NCI-H187 treated with DMSO at 0.1 percent for 48 hours (cell line): ENCODE measurements at regions not wholly inside any gene's neighbourhood (a gene's known extent, or its start where the extent isn't known, plus 50 kb on each side); places are given as distances from the start of the nearest gene placed in this dataset.
"Not testable (repeated sequence)": the region's sequence is repeated elsewhere in the genome, so short reads cannot be mapped to it uniquely, and the experiment has no call there.

Source experiments
- DNase-seq: peaks from one replicate; lab custom pipeline; 2025; lab: John Stamatoyannopoulos, UW

GRCh38 chr18:22043837-22044236, 125.6 kb upstream of the GATA6 start:
- DNase-seq: no peak

- DNase-seq: no peak
Observed at GRCh38 chr18:22044474-22045220, 124.7 kb upstream of the GATA6 start.

- no peak for DNase-seq
Observed at GRCh38 chr18:22045221-22045918, 124.0 kb upstream of the GATA6 start.

GRCh38 chr18:22046473-22046872, 122.9 kb upstream of the GATA6 start:
- DNase-seq: no peak

GRCh38 chr18:22047485-22047884, 121.9 kb upstream of the GATA6 start:
- no peak for DNase-seq

GRCh38 chr18:22048221-22048620, 121.2 kb upstream of the GATA6 start:
- DNase-seq: no peak

GRCh38 chr18:22048932-22049615, 120.3 kb upstream of the GATA6 start:
- no peak for DNase-seq

- no peak for DNase-seq
Observed at GRCh38 chr18:22052405-22053105, 116.8 kb upstream of the GATA6 start.

- DNase-seq: no peak
Observed at GRCh38 chr18:22055466-22056238, 113.7 kb upstream of the GATA6 start.

GRCh38 chr18:22056950-22057349, 112.4 kb upstream of the GATA6 start:
- DNase-seq: no peak

GRCh38 chr18:22057908-22058527, 111.4 kb upstream of the GATA6 start:
- no peak for DNase-seq

GRCh38 chr18:22060361-22060760, 109.0 kb upstream of the GATA6 start:
- no peak for DNase-seq

GRCh38 chr18:22063102-22063501, 106.3 kb upstream of the GATA6 start:
- DNase-seq: no peak

GRCh38 chr18:22063672-22064071, 105.7 kb upstream of the GATA6 start:
- DNase-seq: no peak

GRCh38 chr18:22064581-22064980, 104.8 kb upstream of the GATA6 start:
- no peak for DNase-seq

GRCh38 chr18:22065311-22065710, 104.1 kb upstream of the GATA6 start:
- no peak for DNase-seq

GRCh38 chr18:22066083-22066485, 103.3 kb upstream of the GATA6 start:
- DNase-seq: no peak

GRCh38 chr18:22067109-22067508, 102.3 kb upstream of the GATA6 start:
- DNase-seq: no peak

- no peak for DNase-seq
Observed at GRCh38 chr18:22067682-22068081, 101.7 kb upstream of the GATA6 start.

- not testable (repeated sequence) for DNase-seq
Observed at GRCh38 chr18:22068784-22069183, 100.6 kb upstream of the GATA6 start.

GRCh38 chr18:22069916-22070315, 99.5 kb upstream of the GATA6 start:
- DNase-seq: no peak
